Fibroblast of lung (primary cell): ENCODE measurements at regions not wholly inside any gene's neighbourhood (a gene's known extent, or its start where the extent isn't known, plus 50 kb on each side); places are given as distances from the start of the nearest gene placed in this dataset.

Source experiments
- CTCF ChIP-seq, 2 donors: IDR thresholded peaks in 1 of 2; conservative IDR thresholded peaks in 1 of 2; 1 replicate in 1 of 2; 2 replicates in 1 of 2; pipeline ENCODE4 v1.5.1; 2011 to 2012; ENCODE audit warnings: low read length in 2 of 2, control low read depth in 1 of 2, inconsistent platforms in 1 of 2, low read depth in 1 of 2, mild to moderate bottlenecking in 1 of 2
- EZH2 ChIP-seq: IDR thresholded peaks from 2 replicates; pipeline ENCODE4 v1.5.1; 2012; ENCODE audit warnings: low read length, control low read depth, mild to moderate bottlenecking; ENCODE audit errors: missing control alignments

- no peak for TF ChIP-seq EZH2
- no peak for TF ChIP-seq CTCF (conservative IDR thresholded peaks at IDR 0.05 in 1 of 2, IDR thresholded peaks at IDR 0.05 in 1 of 2; ENCODE audit: low read depth in 1 of 2, low read length in 2 of 2)
Measured at GRCh38 chr10:44056206-44056605, 328.7 kb downstream of the CXCL12 start.
